ENCODE measurements at regions not wholly inside any gene's neighbourhood (a gene's known extent, or its start where the extent isn't known, plus 50 kb on each side); places are given as distances from the start of the nearest gene placed in this dataset.

DNA sequence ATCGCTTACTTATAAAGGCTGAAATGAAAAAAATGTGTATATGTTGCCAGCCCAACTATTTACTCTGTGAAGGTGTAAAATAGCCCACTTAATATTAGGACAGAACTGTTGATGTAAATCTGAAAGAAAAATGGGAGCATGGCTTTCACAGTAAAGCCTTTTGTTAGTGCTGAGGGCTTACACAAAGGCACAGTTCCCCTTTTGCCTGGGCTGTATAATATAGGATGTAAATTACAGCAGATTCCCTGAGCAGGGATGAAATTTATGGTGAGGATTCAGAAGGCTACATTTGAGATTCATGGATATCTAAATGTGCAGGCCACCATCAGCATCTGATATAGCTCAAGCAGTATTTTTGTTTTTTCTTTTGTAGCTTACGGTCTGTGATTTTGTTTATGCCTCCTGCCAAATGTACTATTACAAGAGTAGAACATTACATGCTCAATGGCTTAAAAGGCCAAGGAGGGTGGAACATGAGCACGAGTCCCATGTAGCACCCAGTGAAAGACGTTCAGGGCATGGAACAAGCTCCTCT lies 109.1 kb upstream of the ATP10A start:
- TF ChIP-seq, protein P1, sequence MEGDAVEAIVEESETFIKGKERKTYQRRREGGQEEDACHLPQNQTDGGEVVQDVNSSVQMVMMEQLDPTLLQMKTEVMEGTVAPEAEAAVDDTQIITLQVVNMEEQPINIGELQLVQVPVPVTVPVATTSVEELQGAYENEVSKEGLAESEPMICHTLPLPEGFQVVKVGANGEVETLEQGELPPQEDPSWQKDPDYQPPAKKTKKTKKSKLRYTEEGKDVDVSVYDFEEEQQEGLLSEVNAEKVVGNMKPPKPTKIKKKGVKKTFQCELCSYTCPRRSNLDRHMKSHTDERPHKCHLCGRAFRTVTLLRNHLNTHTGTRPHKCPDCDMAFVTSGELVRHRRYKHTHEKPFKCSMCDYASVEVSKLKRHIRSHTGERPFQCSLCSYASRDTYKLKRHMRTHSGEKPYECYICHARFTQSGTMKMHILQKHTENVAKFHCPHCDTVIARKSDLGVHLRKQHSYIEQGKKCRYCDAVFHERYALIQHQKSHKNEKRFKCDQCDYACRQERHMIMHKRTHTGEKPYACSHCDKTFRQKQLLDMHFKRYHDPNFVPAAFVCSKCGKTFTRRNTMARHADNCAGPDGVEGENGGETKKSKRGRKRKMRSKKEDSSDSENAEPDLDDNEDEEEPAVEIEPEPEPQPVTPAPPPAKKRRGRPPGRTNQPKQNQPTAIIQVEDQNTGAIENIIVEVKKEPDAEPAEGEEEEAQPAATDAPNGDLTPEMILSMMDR (IDR thresholded peaks at IDR 0.05): no peak
- no peak for TF ChIP-seq POLR2A (IDR thresholded peaks at IDR 0.05)
